ENCODE measurements at regions not wholly inside any gene's neighbourhood (a gene's known extent, or its start where the extent isn't known, plus 50 kb on each side); places are given as distances from the start of the nearest gene placed in this dataset.

- TF ChIP-seq PRDM15 (CRISPR knock-in tag; IDR thresholded peaks at IDR 0.05) (no peak), RELA (CRISPR knock-in tag; IDR thresholded peaks at IDR 0.05; ENCODE audit: borderline replicate concordance) (no peak), CTCF (IDR thresholded peaks at IDR 0.05) (no peak), ATF3 (CRISPR knock-in tag; conservative IDR thresholded peaks at IDR 0.05) (no peak), SMAD4 (CRISPR knock-in tag; IDR thresholded peaks at IDR 0.05) (no peak), HMGA2 (CRISPR knock-in tag; IDR thresholded peaks at IDR 0.05) (no peak), NFYB (CRISPR knock-in tag; conservative IDR thresholded peaks at IDR 0.05; ENCODE audit: low read depth) (no peak), ZBTB43 (CRISPR knock-in tag; IDR thresholded peaks at IDR 0.05) (no peak), MXD4 (CRISPR knock-in tag; IDR thresholded peaks at IDR 0.05; ENCODE audit: borderline replicate concordance) (no peak), MAX (CRISPR knock-in tag; IDR thresholded peaks at IDR 0.05) (no peak), USF1 (CRISPR knock-in tag; IDR thresholded peaks at IDR 0.05) (no peak), ZNF263 (CRISPR knock-in tag; IDR thresholded peaks at IDR 0.05; ENCODE audit: low read depth) (no peak), ZNF425 (CRISPR knock-in tag; conservative IDR thresholded peaks at IDR 0.05) (no peak), SMAD3 (CRISPR knock-in tag; IDR thresholded peaks at IDR 0.05; ENCODE audit: borderline replicate concordance) (no peak)
These were observed 133.3 kb downstream of the FOXD2 start for GRCh38 chr1:47571161-47571560.

Data from WTC11 (cell line).